Hindlimb muscle (tissue), 1 donor: ENCODE measurements at regions not wholly inside any gene's neighbourhood (a gene's known extent, or its start where the extent isn't known, plus 50 kb on each side); places are given as distances from the start of the nearest gene placed in this dataset.
"Not testable (repeated sequence)": the region's sequence is repeated elsewhere in the genome, so short reads cannot be mapped to it uniquely, and the experiment has no call there.

Experiments used
- DNase-seq: peaks from one replicate; pipeline ENCODE4 v3.0.0-alpha.2; 2013

DNA sequence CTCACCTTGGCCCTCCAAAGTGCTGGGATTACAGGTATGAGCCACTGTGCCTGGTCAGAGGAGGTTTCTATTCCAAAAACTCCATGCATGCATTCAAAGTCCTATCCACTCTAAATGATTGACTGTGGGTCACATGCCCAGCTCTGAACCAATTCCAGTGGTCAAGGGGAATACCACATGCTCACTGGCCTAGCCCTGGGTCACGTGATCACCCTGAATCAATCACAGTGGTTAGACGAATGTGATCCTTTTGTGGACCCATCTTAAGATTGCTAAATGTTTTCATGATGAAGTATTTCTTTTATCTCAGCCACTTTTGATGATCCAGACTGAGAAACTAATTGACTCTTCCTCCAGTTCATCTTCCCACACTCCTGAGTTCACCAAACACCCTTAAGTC lies 475.8 kb downstream of the PREX1 start:
- no peak for DNase-seq

DNA sequence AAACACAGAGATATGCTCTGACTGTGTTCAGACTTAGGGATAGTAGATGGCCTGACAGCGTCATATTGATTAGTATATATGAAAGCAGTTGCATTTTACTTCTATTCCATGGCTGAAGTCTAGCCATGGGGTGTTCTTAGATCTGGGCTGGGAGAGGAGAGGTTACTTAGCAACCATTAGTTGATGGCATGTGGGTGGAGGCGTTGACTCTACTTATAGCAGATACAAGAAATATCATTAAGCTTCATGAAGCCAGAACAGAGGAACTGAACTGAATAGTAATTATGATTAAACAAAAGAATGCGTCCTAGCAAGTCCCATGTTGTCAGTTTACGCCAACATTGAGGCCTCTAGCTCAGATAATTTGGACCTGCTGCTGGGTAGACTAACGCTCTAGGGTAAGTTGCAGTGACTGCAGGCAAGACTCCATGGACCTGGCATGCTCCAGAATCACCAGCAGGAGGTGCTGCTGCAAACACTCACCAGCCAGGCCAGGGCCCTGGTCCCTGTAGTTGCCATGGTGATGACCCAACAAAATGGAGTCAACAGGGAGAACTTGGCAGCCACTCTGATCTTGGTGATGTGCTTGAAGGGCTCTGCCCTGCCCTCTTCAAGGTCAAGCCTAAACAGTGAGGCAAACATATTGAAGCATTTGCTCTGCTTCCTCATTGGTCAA lies 477.3 kb downstream of the PREX1 start:
- DNase-seq = no peak

- no peak for DNase-seq
Measured at GRCh38 chr20:48349656-48350055, 478.1 kb downstream of the PREX1 start.

- DNase-seq = no peak
Measured at GRCh38 chr20:48348022-48348421, 479.8 kb downstream of the PREX1 start.

DNA sequence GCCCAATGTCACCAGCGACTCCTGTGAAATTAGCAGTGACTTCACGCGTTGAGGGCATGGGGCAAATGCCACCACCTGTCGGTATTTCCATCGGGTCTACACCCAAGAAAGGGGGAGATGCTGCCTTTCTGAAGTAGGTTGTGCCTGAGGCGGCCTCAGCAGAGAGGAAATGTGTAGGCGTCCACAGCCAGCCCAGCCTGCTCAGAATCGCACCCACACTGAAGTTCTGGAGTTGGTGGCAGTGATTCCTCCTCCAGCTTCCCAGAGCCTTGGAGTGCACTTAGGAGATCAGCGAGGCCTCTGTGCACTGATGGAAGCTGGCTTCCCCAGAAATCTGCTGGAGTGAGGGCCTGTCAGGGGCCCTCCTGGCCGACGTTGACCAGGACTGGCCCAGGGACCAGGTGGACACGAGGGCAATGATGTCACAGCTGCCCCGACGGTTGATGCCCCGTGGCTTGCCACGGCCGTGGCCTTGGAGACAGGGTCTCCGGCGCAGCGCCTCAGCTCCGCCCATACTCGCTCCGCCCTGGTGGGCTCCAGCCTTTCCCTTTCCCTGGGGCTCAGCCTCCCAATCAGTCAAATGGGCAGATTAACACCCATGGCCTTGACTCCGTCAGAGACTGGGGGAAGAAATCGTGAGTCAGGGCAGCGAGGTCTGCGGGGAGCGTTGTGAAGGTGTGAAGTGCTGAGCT lies 484.8 kb downstream of the PREX1 start:
- DNase-seq = no peak

DNA sequence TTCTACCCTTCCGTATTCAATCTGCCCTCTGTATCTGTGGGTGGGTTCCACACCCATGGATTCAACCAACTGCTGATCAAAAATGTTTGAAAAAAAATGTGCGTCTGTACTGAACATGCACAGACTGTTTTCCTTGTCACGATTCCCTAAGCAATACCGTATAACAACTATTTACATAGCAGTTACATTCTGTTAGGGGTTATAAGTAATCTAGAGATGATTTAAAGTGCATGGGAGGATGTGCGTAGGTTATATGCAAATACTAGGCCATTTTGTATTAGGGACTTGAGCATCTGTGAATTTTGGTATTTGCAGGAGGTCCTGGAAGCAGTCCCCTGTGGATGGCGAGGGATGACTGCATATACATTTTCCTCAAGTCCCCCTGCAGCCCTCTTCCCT lies 486.9 kb downstream of the PREX1 start:
- no peak for DNase-seq

- DNase-seq = no peak
Measured at GRCh38 chr20:48339986-48340882, 487.6 kb downstream of the PREX1 start.

DNA sequence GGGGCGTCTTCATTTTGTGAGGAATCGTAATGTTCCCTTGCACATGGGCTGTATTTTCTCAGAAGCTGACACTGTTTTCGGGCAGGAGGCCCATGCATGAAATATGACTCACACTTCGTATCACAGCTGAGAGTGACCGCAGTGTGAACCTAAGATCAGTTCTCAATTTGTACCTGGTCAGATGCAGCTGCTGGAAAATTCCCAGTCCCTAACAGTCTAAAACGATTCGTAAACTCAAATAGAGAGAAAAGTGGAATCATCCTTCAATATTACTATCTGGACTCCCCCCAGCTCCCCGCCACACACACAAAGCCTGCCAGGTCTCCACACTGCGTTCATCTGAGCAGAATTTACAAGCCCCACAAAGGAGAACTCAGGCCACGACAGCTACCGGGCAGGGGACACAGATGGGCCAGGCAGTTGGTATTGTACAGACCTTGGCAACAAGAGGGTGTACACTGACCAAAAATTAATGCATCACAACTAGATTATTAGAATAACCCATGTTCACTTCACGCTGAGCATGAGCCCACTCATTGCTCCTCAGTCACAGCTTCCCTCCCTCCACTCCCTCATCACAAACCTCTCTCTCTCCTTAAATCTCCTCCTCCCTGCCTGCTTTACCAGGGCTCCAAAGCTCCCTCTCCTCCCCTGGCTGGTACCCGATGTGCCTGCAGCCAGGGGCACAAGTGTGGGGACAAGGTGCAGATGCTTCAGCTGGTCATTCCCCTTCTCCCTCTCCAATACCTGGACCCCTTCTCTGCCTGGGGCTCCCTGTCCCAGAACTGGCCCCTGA lies 488.4 kb downstream of the PREX1 start:
- peak; percentile 79 for DNase-seq

DNA sequence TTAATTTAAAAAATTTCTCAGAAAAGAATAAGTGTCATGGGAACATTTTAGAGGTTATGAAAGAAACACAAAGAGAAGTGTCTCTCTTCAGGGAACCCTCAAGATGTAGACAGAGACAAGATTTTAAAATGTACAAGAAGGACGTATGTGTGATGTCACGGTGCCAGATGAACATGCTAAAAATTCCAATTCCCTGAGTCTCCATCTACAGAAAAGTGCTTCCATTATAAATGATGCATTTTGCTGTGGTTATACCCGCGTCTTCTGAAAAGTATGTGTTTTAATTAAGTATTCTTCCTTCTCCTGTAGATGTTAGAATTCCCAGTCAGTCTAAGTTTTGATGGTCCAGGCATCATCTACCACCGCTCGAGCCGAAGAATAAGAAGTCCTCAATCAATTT lies 489.1 kb downstream of the PREX1 start:
- peak; percentile 34 for DNase-seq

DNA sequence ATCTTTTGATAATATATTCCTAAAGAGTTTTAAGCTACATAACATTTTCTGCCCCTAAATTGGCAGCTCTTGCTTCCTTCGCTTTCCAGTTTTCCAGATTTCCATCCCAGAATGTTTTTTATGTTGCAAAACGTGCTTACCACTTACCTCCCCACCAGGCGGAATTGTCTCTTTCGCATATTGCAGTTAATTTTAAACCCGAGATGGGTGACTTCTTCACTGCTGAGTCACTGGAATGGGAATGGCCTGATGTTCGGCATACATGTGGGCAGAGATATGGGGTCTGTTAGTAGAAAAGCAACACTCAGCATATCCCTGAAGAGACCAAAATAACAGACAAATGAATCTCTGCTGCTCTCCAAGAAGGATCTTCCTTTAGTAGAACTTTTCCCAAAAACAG lies 491.2 kb downstream of the PREX1 start:
- no peak for DNase-seq

DNA sequence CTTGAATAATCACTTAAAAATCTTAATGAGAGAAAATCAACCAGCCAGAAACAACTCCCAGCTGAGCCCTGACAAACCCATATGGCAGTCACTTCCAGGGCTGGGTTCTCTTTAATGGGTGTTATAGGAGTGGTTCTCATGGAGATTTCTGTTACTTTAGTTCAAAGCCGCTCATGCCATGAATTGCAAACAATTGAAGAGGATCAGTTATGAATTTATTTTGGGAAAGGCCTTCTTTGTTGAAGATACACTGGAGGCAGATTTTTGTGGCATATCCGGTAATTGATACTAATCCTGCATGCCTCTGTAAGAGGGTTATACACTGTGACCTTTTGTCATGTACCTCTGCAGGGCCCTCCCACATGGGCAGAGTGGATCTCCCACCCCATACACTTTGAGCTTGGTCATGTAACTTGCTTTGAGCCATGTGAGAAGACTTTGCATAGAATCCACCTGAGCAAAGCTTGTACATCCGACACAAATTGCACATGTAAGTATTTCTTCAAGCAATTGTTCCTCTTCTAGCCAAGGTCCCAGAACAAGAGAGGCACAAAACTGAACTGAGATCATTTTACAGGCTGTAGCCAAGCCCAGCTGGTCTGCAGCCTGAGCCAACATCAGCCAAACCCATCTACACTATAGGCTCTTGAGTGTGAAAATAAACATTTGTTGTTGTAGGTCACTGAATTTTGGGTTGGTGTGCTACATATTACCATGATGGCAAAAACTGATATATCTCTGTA lies 492.3 kb downstream of the PREX1 start:
- DNase-seq = peak; percentile 41

- DNase-seq = no peak
Measured at GRCh38 chr20:48333707-48334106, 494.1 kb downstream of the PREX1 start.

GRCh38 chr20:48332555-48332954 lies 495.2 kb downstream of the PREX1 start:
- no peak for DNase-seq

DNA sequence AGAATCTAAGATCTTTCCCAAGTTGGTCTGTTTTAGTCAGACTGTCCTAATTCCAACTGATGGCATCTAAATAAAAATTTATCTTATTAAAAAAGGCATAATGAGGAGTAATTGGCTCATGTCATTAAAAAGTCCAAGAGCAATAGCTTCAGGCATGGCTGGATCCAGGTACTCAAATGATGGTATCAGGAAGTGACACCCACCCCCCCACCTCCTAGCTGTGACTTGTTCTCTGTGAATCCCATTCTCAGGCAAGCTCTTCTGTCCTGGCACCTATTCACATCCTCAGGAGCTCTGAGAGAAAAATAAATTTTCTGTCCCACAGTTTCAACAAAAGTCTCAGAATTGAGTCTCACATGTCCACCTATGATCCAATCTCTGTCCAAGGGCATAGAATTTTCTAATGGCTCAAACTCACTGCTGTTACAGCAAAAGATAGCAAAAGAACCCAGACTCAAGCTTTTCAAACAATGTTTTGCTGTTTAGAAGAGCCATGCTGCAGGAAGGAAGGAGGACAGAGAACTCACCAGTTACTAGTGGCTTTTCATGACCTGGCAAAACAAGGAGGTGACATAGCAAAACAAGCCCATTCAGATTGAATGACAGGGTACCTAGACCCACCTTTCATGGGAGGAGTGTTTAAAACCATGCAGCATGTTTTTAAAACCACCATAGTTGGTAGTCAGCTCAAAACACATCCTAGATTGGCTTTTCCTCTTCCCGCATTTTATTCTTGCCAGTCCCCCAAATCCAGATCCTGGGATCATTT lies 496.1 kb downstream of the PREX1 start:
- DNase-seq = no peak

DNA sequence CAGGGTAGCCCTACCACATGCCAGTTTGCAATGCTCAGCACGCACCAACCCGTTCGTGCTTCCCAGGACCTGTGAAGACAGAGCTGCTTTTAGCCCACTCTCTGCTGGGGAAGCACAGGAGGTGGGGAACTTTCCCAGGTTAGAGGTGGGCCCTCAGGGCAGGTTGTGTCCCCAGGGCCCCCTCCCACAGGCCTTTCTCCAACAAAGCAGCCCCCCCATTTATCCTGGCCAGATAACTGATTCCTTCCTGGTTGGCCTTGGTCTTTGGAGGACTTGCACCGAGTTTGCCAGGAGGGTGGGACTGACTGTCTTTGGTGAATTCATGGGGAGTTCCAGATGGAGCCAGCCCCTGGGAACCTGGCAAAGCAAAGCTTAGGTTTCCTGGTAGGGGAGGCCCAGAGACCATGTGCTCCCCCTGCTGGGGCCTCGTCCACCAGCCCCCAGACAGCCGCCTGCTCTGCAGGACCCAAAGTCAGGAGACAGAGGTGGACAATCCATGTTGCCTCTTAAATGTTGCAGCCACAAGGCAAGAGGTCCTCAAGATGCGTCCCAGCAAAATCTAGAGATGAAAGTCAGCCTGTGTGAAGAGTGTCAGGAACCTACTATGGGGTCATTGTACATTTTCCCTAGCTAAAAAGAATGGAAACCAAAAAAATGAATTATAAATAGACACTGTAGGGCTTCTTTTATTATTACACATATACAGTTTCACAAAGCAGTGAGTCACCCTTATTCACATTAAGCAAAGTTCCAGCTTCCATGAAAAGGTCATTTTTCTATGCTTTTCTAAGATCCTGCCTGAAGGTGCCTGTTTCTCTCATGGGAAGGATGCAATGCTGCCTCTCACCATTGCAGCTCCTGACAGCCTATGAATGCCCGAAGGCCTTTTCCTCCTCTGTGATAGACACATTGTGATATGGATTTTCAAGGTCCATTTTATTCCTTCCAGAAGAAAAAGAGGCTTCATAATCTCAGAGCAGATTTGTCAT lies 497.8 kb downstream of the PREX1 start:
- DNase-seq = no peak

DNA sequence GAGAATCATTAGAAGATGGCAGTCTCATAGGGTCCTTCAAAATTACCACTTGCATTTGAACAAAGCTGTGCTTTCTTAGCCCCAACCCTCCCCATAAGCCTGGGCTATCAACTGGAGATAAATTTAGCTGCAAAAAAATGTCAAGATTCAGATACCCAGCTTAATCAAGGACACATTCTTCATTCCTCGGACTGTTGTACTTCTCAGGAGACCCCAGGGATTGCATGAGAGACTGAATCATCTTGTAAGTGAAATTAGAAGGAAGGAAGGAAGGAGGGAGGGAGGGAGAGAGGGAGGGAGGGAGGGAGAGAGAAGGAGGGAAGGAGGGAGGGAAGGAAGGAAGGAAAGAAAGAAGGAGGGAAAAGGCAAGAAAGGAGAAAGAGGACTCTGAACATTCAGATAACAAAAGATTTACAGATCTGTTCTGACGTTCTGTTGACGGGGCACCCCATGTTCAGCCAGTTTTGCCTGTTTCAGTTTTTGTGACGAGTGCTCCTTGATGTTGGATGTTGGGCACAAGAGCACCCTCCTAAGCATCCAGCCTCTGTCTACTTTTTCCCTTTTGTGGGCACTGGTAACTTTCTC lies 498.7 kb downstream of the PREX1 start:
- no peak for DNase-seq

- DNase-seq = not testable (repeated sequence)
Measured at GRCh38 chr20:48327848-48328247, 500.0 kb downstream of the PREX1 start.

GRCh38 chr20:48326868-48327267 lies 500.9 kb downstream of the PREX1 start:
- DNase-seq = no peak

DNA sequence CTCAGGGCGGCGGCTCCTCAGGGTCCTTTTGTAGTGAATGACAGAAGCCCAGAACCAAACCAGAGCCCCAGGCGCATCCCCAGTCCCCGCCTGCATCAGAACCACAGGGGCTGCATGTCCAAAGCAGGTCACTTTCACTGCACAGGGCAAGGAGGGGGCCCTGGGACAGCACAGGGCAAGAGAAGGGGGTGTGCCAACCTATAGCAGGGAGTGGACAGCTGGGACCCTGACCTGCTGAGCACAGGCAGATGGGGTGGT lies 501.4 kb downstream of the PREX1 start:
- DNase-seq = no peak
